ENCODE measurements at regions not wholly inside any gene's neighbourhood (a gene's known extent, or its start where the extent isn't known, plus 50 kb on each side); places are given as distances from the start of the nearest gene placed in this dataset.

DNA sequence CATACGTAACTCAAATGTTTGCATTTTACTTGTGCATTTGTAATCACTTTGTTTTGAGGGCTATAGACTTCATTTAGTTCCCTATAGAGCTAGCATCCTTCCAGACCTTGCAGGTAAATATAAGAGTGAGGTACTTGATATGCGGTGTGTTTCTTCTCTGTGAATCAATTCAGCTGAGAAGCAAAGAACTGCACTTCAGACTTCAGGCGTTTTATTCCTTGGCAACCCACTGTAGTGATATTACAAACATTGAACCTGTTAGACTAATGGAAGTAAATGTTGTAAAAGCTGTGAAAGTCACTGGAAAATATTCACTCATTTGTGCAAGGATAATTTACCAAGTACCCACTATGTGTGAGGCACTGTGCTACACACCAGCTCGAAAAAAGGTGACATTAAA, 94.1 kb upstream of the CHL1 start:
- TF ChIP-seq, protein P1, sequence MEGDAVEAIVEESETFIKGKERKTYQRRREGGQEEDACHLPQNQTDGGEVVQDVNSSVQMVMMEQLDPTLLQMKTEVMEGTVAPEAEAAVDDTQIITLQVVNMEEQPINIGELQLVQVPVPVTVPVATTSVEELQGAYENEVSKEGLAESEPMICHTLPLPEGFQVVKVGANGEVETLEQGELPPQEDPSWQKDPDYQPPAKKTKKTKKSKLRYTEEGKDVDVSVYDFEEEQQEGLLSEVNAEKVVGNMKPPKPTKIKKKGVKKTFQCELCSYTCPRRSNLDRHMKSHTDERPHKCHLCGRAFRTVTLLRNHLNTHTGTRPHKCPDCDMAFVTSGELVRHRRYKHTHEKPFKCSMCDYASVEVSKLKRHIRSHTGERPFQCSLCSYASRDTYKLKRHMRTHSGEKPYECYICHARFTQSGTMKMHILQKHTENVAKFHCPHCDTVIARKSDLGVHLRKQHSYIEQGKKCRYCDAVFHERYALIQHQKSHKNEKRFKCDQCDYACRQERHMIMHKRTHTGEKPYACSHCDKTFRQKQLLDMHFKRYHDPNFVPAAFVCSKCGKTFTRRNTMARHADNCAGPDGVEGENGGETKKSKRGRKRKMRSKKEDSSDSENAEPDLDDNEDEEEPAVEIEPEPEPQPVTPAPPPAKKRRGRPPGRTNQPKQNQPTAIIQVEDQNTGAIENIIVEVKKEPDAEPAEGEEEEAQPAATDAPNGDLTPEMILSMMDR (IDR thresholded peaks at IDR 0.05; ENCODE audit: insufficient read depth, low read length, poor library complexity, severe bottlenecking) = no peak
- no peak for TF ChIP-seq EZH2phosphoT487 (conservative IDR thresholded peaks at IDR 0.05; ENCODE audit: low read length)

Data from SU-DHL-6 (cell line).